ENCODE measurements at regions not wholly inside any gene's neighbourhood (a gene's known extent, or its start where the extent isn't known, plus 50 kb on each side); places are given as distances from the start of the nearest gene placed in this dataset.

DNA sequence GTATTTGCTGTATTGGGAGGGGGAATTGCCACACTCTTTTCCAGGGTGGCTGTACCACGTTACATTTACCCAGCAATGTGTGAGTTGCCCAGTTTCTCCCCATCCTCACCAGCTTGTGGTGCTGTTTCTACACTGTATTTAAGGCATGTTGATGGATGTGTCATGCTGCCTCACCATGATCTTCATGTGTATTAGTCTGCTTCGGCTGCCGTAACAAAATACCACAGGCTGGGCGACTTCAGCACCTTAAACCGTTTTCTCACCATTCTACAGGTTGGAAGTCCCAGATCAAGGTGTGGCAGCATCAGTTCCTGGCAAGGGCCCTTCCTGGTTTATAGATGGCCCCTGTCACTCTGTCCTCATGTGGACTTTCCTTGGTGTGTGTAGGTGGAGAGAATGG, 169.7 kb downstream of the IGLL1 start:
- RAD21 ChIA-PET (ENCODE audit: low non-redundant PET in 1 of 2, low total read pairs in 2 of 2, uncharacterized antibody in 2 of 2, unreplicated experiment in 2 of 2): no interaction called here
- CTCF ChIA-PET: no interaction called here
- no peaks in the 10 kb centered on the region for H4K20me1 ChIP-seq (ENCODE audit: insufficient read depth)
- peaks cover 3% of the 10 kb centered on the region; the same call in 1 of the 2 replicates for H3K27me3 ChIP-seq (ENCODE audit: insufficient read depth, low read length)
- no TSS peak for BruUV-seq (replicated peaks)
- no peak overlapping the region for H3K4me2 ChIP-seq (ENCODE audit: low read length)
- H3K36me3 ChIP-seq (ENCODE audit: control insufficient read depth in 1 of 2, insufficient read depth in 2 of 2, low read length in 2 of 2): no peaks in the 10 kb centered on the region
- no peaks in the 10 kb centered on the region for H3K9me3 ChIP-seq (ENCODE audit: control insufficient read depth in 1 of 2, insufficient read depth in 1 of 2, low read depth in 1 of 2, low read length in 2 of 2)
- POLR2A ChIA-PET: no interaction called here
- no peak for DNase-seq (ENCODE audit: low read depth, low spot score)
- no peaks in the 10 kb centered on the region for H3K9me2 ChIP-seq (ENCODE audit: insufficient read depth)
- TF ChIP-seq SIN3A (IDR thresholded peaks at IDR 0.05; ENCODE audit: low read depth) (no peak), SRF (IDR thresholded peaks at IDR 0.05; ENCODE audit: low read depth) (no peak), EZH2 (IDR thresholded peaks at IDR 0.05) (no peak), ELF1 (IDR thresholded peaks at IDR 0.05; ENCODE audit: borderline replicate concordance, low read depth) (no peak), ZNF274 (IDR thresholded peaks at IDR 0.05; ENCODE audit: low read depth, low read length) (no peak), SP1 (IDR thresholded peaks at IDR 0.05; ENCODE audit: low read depth) (no peak), CBX3 (IDR thresholded peaks at IDR 0.05; ENCODE audit: low read depth) (no peak), FOSL1 (IDR thresholded peaks at IDR 0.05; ENCODE audit: low read depth) (no peak), CEBPB (IDR thresholded peaks at IDR 0.05; ENCODE audit: low read depth) (no peak), JUND (IDR thresholded peaks at IDR 0.05) (no peak), TCF7L2 (IDR thresholded peaks at IDR 0.05; ENCODE audit: borderline replicate concordance, extremely low read depth, insufficient read depth, insufficient read length) (no peak), EZH2phosphoT487 (IDR thresholded peaks at IDR 0.05; ENCODE audit: borderline replicate concordance) (no peak), EGR1 (IDR thresholded peaks at IDR 0.05; ENCODE audit: low read depth) (no peak), POLR2A (IDR thresholded peaks at IDR 0.05; ENCODE audit: borderline replicate concordance, extremely low read depth, insufficient read depth, insufficient read length) (no peak)
- TF ChIP-seq, protein P1, sequence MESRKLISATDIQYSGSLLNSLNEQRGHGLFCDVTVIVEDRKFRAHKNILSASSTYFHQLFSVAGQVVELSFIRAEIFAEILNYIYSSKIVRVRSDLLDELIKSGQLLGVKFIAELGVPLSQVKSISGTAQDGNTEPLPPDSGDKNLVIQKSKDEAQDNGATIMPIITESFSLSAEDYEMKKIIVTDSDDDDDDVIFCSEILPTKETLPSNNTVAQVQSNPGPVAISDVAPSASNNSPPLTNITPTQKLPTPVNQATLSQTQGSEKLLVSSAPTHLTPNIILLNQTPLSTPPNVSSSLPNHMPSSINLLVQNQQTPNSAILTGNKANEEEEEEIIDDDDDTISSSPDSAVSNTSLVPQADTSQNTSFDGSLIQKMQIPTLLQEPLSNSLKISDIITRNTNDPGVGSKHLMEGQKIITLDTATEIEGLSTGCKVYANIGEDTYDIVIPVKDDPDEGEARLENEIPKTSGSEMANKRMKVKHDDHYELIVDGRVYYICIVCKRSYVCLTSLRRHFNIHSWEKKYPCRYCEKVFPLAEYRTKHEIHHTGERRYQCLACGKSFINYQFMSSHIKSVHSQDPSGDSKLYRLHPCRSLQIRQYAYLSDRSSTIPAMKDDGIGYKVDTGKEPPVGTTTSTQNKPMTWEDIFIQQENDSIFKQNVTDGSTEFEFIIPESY (IDR thresholded peaks at IDR 0.05; ENCODE audit: extremely low read depth, insufficient replicate concordance, low read length): no peak
- TF ChIP-seq, protein P2, sequence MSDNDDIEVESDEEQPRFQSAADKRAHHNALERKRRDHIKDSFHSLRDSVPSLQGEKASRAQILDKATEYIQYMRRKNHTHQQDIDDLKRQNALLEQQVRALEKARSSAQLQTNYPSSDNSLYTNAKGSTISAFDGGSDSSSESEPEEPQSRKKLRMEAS (IDR thresholded peaks at IDR 0.05): no peak
- no peaks in the 10 kb centered on the region for H3K4me1 ChIP-seq (ENCODE audit: control insufficient read depth in 1 of 2, insufficient read depth in 2 of 2, low read length in 2 of 2)
- H2AFZ ChIP-seq (ENCODE audit: low read depth, low read length, poor library complexity, severe bottlenecking): no peak overlapping the region
- no peak overlapping the region for H3K27ac ChIP-seq (ENCODE audit: low read depth, low read length)
- intact Hi-C loops (cut with micrococcal nuclease): no loop called here
- no peak overlapping the region for H3K9ac ChIP-seq (ENCODE audit: low read length)
- H3K4me3 ChIP-seq (replicated peaks in 1 of 2; ENCODE audit: low read depth in 1 of 2, low read length in 2 of 2): no peak overlapping the region
- no peaks in the 10 kb centered on the region for H3K79me2 ChIP-seq (ENCODE audit: insufficient read depth, low read length)
- ATAC-seq: no peak
